Brain microvascular endothelial cell (primary cell): ENCODE measurements at regions not wholly inside any gene's neighbourhood (a gene's known extent, or its start where the extent isn't known, plus 50 kb on each side); places are given as distances from the start of the nearest gene placed in this dataset.
"Not testable (repeated sequence)": the region's sequence is repeated elsewhere in the genome, so short reads cannot be mapped to it uniquely, and the experiment has no call there.

Source experiments
- DNase-seq: peaks from one replicate; pipeline ENCODE4 v3.0.0-alpha.2; 2020
- H3K27ac ChIP-seq: fragments of 250-450 bp; sonication (Bioruptor Pico); 2 replicates; pipeline ENCODE4 v1.5.1; 2020; ENCODE audit warnings: mild to moderate bottlenecking, moderate library complexity
- H3K27me3 ChIP-seq: fragments of 250-450 bp; sonication (Bioruptor Pico); replicated peaks from 2 replicates; pipeline ENCODE4 v1.5.1; 2020; ENCODE audit warnings: mild to moderate bottlenecking
- H3K36me3 ChIP-seq: fragments of 250-450 bp; sonication (Bioruptor Pico); replicated peaks from 2 replicates; pipeline ENCODE4 v1.5.1; 2020; ENCODE audit warnings: mild to moderate bottlenecking
- H3K4me3 ChIP-seq: 2 replicates; pipeline ENCODE4 v1.5.1; 2011; ENCODE audit warnings: low read depth, mild to moderate bottlenecking, control low read depth, low read length, moderate library complexity
- CTCF ChIP-seq: IDR thresholded peaks from 2 replicates; pipeline ENCODE4 v1.5.1; 2011; ENCODE audit warnings: low read depth, mild to moderate bottlenecking, moderate library complexity, low read length, control low read depth, inconsistent platforms; ENCODE audit errors: missing control alignments
- in situ Hi-C: cut with HindIII; loops from 2 replicates; pipeline ENCODE4 v1.10.0; 2017; ENCODE audit warnings: low sequenced_read_pairs, low pct_ligation_motif_present

GRCh38 chr5:12952409-12952808 lies 992.1 kb downstream of the DNAH5 start:
- no peak for TF ChIP-seq CTCF
- DNase-seq: no peak
- Histone ChIP-seq H3K27ac (no peak overlapping the region), H3K27me3 (no peaks in the 10 kb centered on the region), H3K36me3 (no peaks in the 10 kb centered on the region), H3K4me3 (no peak overlapping the region)
- in situ Hi-C loops: no loop called here

GRCh38 chr5:12951846-12952245 lies 992.6 kb downstream of the DNAH5 start:
- no peak for DNase-seq
- H3K4me3 ChIP-seq: no peak overlapping the region
- in situ Hi-C loops: no loop called here
- H3K27me3 ChIP-seq: no peaks in the 10 kb centered on the region
- H3K36me3 ChIP-seq: no peaks in the 10 kb centered on the region
- no peak for TF ChIP-seq CTCF
- H3K27ac ChIP-seq: no peak overlapping the region

GRCh38 chr5:12947379-12947778 lies 997.1 kb downstream of the DNAH5 start:
- no peak for DNase-seq
- Histone ChIP-seq H3K27me3 (no peaks in the 10 kb centered on the region), H3K27ac (no peak overlapping the region), H3K4me3 (no peak overlapping the region), H3K36me3 (no peaks in the 10 kb centered on the region)
- TF ChIP-seq CTCF: no peak
- in situ Hi-C loops: no loop called here

- H3K27me3 ChIP-seq, H3K36me3 ChIP-seq, DNase-seq, in situ Hi-C loops, H3K4me3 ChIP-seq, H3K27ac ChIP-seq: not testable (repeated sequence)
Observed at GRCh38 chr5:12945477-12945876, 999.0 kb downstream of the DNAH5 start.

GRCh38 chr5:12936221-12936620 lies 1008.3 kb downstream of the DNAH5 start:
- no peaks in the 10 kb centered on the region for H3K36me3 ChIP-seq
- TF ChIP-seq CTCF: no peak

GRCh38 chr5:12934722-12935121 lies 1009.8 kb downstream of the DNAH5 start:
- in situ Hi-C loops: no loop called here
- no peaks in the 10 kb centered on the region for H3K36me3 ChIP-seq
- TF ChIP-seq CTCF: no peak

More at GRCh38 chr5:12936221-12936620, 1008.3 kb downstream of the DNAH5 start:
- Histone ChIP-seq H3K27ac (no peak overlapping the region), H3K27me3 (no peaks in the 10 kb centered on the region), H3K4me3 (no peak overlapping the region)
- DNase-seq: no peak
- in situ Hi-C loops: no loop called here

GRCh38 chr5:12920527-12920926 lies 1016.3 kb upstream of the CTNND2 start:
- Histone ChIP-seq H3K4me3 (no peak overlapping the region), H3K27me3 (no peaks in the 10 kb centered on the region), H3K36me3 (no peaks in the 10 kb centered on the region), H3K27ac (no peak overlapping the region)
- no peak for TF ChIP-seq CTCF
- in situ Hi-C loops: no loop called here
- DNase-seq: no peak

More at GRCh38 chr5:12934722-12935121, 1009.8 kb downstream of the DNAH5 start:
- no peak overlapping the region for H3K27ac ChIP-seq
- H3K27me3 ChIP-seq: no peaks in the 10 kb centered on the region
- no peak overlapping the region for H3K4me3 ChIP-seq
- no peak for DNase-seq
